Heart right ventricle (tissue), 16 donors: ENCODE measurements at regions not wholly inside any gene's neighbourhood (a gene's known extent, or its start where the extent isn't known, plus 50 kb on each side); places are given as distances from the start of the nearest gene placed in this dataset.

Experiments used
- ATAC-seq, 8 donors: fragments of 200-7000 bp; cut with Tn5 transposase; one replicate each; pipeline ENCODE4 v1.9.1; 2020; ENCODE audit warnings: mild to moderate bottlenecking in 8 of 8, moderate library complexity in 8 of 8, moderate number of reproducible peaks in 1 of 8
- DNase-seq, 2 donors: peaks; one replicate each; pipeline ENCODE4 v3.0.0-alpha.2; 2020
- H3K27ac ChIP-seq, 10 donors: fragments of 200-600 bp; sonication (generic) in 2 of 10; one replicate each; pipeline versions ENCODE4 v1.5.0 to v1.8.0; 2020 to 2022; ENCODE audit warnings: mild to moderate bottlenecking in 3 of 10
- H3K27me3 ChIP-seq, 7 donors: fragments of 200-600 bp; one replicate each; pipeline ENCODE4 v1.8.0; 2021 to 2022; ENCODE audit warnings: mild to moderate bottlenecking in 2 of 7
- H3K36me3 ChIP-seq, 9 donors: fragments of 200-600 bp; sonication (generic) in 1 of 9; one replicate each; pipeline versions ENCODE4 v1.5.0 to v1.8.0; 2020 to 2022; ENCODE audit warnings: mild to moderate bottlenecking in 2 of 9
- H3K4me1 ChIP-seq, 9 donors: fragments of 200-600 bp; sonication (generic) in 1 of 9; one replicate each; pipeline versions ENCODE4 v1.5.0 to v1.8.0; 2020 to 2022; ENCODE audit warnings: mild to moderate bottlenecking in 4 of 9
- H3K4me3 ChIP-seq, 10 donors: fragments of 200-600 bp; sonication (generic) in 2 of 10; one replicate each; pipeline versions ENCODE4 v1.5.0 to v1.8.0; 2020 to 2022; ENCODE audit warnings: mild to moderate bottlenecking in 7 of 10, moderate library complexity in 2 of 10
- H3K9me3 ChIP-seq, 11 donors: fragments of 200-600 bp in 10 of 11; sonication (generic) in 2 of 11; one replicate each; pipeline versions ENCODE4 v1.5.0 to v1.8.0; 2013 to 2022; ENCODE audit warnings: mild to moderate bottlenecking in 2 of 11, control low read depth in 1 of 11, moderate library complexity in 1 of 11
- WGBS, 2 donors: extraction: QIAGEN DNeasy Blood & Tissue Kit; methylation state at CpG; one replicate each; pipeline ENCODE4 v1.1.7; 2013; ENCODE audit warnings: inconsistent platforms in 1 of 2; 5-methylcytosine and 5-hydroxymethylcytosine counted together
- intact Hi-C, 10 donors: fragments of 100-400 bp; cut with DNase I; formaldehyde crosslinking; loops; one replicate each; pipeline versions ENCODE4 v1.11.1 to v1.14.2; 2022
- TF ChIP-seq, protein P1 (sequence below), 9 donors: fragments of 200-600 bp; sonication (generic) in 2 of 9; IDR thresholded peaks; one replicate each; pipeline versions ENCODE4 v1.5.0 to v1.8.0; 2021 to 2022; ENCODE audit warnings: antibody characterized with exemption in 9 of 9, mild to moderate bottlenecking in 5 of 9, moderate library complexity in 1 of 9
- donor health status: Arrhythmogenic right ventricular cardiomyopathy.
- donor health status: ischemic (EF 13 %, LVEDD 7.1; RV severe dilation, severe dysfunction).
- donor health status: healthy with polysubstance abuse.
- donor health status: DM: no; HTN: yes; CAD: no.
- donor health status: DM: no; HTN: no; CAD: no.
- donor health status: ischemic (EF 25% LVEDD 6.9; RV normal size, moderate dysfunction).
- donor health status: ischemic (EF 25% LVEDD 5.7; RV mildly dilated, moderate dysfunction).
- donor health status: healthy.
- donor health status: DM: yes; HTN: yes; CAD: no.
- donor health status: Ischemic cardiomyopathy.
- donor health status: ischemic (EF 35%, LVEDD 5.7; RV mildly dilated, moderate dysfunction).
- donor health status: nonischemic (EF 11% LVEDD 7.7; RV severe dilation, severe dysfunction).
- donor health status: DM: yes; HTN: yes; CAD: no.
- donor health status: PGD.
- donor health status: ischemic (EF 29% LVEDD 5.4; RV normal size, mild dysfunction).
- donor health status: nonischemic (EF 23%, LVEDD 6.1; RV moderate dilation, normal function).

DNA sequence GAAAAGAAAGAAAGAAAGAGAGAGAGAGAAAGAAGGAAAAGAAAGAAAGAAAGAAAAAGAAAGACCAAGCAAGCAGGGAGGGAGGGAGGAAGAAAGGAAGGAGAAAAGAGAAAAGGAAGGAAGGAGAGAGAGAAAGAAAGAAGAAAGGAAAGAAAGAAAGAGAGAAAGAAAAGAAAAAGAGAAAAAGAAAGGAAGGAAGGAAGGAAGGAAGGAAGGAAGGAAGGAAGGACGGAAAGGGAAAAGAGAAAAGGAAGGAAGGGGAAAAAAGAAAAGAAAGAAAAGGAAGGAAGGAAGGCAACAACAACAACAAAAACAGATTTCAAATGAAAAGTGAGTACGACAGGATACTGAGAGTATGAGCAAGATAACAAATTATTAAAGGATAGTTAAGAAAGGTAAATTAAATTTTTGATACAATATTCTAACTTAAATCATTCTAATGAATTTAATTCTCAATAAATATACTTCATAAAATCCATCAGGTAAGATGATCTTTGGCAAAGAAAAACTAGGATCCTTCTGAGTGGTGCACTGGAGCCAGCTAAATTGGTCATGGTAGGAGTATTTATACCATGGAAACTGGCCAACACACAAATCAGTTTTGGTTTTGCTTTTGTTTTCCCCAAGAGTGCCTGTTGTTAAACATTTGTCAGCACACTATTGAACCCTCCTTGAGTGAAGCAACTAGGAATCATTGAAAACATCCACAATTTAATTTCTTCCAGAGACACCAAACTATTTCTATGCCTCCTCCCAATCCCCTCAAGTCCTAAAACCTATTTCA is 56.1 kb upstream of the DYRK2 start:
- intact Hi-C loops: no loop called here
- TF ChIP-seq, protein P1, sequence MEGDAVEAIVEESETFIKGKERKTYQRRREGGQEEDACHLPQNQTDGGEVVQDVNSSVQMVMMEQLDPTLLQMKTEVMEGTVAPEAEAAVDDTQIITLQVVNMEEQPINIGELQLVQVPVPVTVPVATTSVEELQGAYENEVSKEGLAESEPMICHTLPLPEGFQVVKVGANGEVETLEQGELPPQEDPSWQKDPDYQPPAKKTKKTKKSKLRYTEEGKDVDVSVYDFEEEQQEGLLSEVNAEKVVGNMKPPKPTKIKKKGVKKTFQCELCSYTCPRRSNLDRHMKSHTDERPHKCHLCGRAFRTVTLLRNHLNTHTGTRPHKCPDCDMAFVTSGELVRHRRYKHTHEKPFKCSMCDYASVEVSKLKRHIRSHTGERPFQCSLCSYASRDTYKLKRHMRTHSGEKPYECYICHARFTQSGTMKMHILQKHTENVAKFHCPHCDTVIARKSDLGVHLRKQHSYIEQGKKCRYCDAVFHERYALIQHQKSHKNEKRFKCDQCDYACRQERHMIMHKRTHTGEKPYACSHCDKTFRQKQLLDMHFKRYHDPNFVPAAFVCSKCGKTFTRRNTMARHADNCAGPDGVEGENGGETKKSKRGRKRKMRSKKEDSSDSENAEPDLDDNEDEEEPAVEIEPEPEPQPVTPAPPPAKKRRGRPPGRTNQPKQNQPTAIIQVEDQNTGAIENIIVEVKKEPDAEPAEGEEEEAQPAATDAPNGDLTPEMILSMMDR (IDR thresholded peaks at IDR 0.05): no peak
- Histone ChIP-seq H3K4me1 (peaks cover 0 to 33% (median 10%) of the 10 kb centered on the region in 9 donors), H3K27ac (peak overlapping the region in 7 of 10 donors; percentile 1 to 37 (median 23)), H3K4me3 (no peak overlapping the region), H3K36me3 (no peaks in the 10 kb centered on the region), H3K9me3 (no peaks in the 10 kb centered on the region), H3K27me3 (no peaks in the 10 kb centered on the region)
- DNase-seq (peak in 1 of 2 donors; percentile 24), ATAC-seq (peak in 6 of 8 donors; percentile 70 to 83 (median 78))
- 67 to 77% methylated on average over 2 of the region's 2 CpGs for WGBS, 2 donors

DNA sequence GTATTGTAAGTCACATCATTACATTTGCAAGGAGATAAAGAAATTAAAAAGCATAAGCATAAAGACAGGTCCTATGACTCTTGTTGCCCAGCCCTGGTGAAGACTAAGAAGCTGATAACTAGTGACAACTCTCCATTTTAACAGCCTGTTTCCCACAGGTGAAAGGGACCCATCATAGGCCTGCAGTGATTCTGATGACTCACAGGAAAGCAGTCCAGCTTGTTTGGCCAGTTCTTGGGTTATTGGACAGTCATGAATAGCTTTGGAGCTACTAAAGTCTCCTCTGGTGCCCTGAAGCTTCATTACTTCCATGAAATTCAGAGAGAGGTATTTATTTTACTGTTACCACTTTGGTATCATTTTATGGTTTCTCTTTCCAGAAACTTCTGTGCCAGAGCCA is 55.5 kb upstream of the DYRK2 start:
- H3K27me3 ChIP-seq: no peaks in the 10 kb centered on the region
- no peaks in the 10 kb centered on the region for H3K36me3 ChIP-seq
- intact Hi-C loops: no loop called here
- H3K4me1 ChIP-seq: peaks cover 0 to 33% (median 10%) of the 10 kb centered on the region in 9 donors
- DNase-seq (no peak), ATAC-seq (peak in 3 of 8 donors; percentile 28 to 54 (median 28))
- TF ChIP-seq, protein P1 (IDR thresholded peaks at IDR 0.05): no peak
- H3K9me3 ChIP-seq: no peaks in the 10 kb centered on the region
- H3K27ac ChIP-seq: peak overlapping the region in 7 of 10 donors; percentile 1 to 37 (median 23)
- no peak overlapping the region for H3K4me3 ChIP-seq

- peak in 5 of 8 donors; percentile 23 to 56 (median 28) for ATAC-seq
Observed at GRCh38 chr12:67593461-67594330, 54.8 kb upstream of the DYRK2 start.

DNA sequence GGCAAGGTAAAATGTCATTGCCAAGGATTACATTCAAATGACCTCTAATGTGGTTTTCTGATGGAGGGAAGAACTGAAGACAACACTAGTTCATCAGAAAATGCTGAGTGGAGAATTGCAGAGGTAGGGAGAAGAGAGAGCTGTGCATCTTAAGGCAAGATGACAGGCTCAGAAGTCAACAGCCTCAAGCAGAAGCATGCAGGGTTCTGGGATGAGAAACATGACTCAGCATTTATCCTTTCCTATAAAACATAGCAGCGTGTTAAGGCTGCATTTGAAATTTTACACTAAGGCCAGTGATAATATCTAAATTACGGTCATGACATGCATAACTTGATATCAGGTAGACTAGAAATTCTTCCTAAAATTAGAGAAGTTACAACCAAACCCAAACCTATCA is 53.7 kb upstream of the DYRK2 start:
- ATAC-seq (no peak), DNase-seq (no peak)
- TF ChIP-seq, protein P1 (IDR thresholded peaks at IDR 0.05): no peak
- H3K4me1 ChIP-seq: peaks cover 0 to 33% (median 10%) of the 10 kb centered on the region in 9 donors
- 91 to 93% methylated on average over 2 of the region's 2 CpGs for WGBS, 2 donors
- H3K4me3 ChIP-seq: no peak overlapping the region
- no peaks in the 10 kb centered on the region for H3K9me3 ChIP-seq
- no peaks in the 10 kb centered on the region for H3K27me3 ChIP-seq
- intact Hi-C loops: no loop called here
- no peak overlapping the region for H3K27ac ChIP-seq
- no peaks in the 10 kb centered on the region for H3K36me3 ChIP-seq

More at GRCh38 chr12:67593461-67594330, 54.8 kb upstream of the DYRK2 start:
- DNase-seq: no peak
- no peaks in the 10 kb centered on the region for H3K9me3 ChIP-seq
- intact Hi-C loops: no loop called here
- TF ChIP-seq, protein P1 (IDR thresholded peaks at IDR 0.05): peak in 1 of 9 donors; percentile 7
- no peaks in the 10 kb centered on the region for H3K27me3 ChIP-seq
- WGBS, 2 donors: 81% methylated on average over 2 of the region's 2 CpGs
- H3K4me3 ChIP-seq: no peak overlapping the region
- H3K27ac ChIP-seq: peak overlapping the region in 2 of 10 donors; percentile 34 to 35
- peaks cover 0 to 33% (median 10%) of the 10 kb centered on the region in 9 donors for H3K4me1 ChIP-seq
- no peaks in the 10 kb centered on the region for H3K36me3 ChIP-seq
